GM12878 (cell line): ENCODE measurements at regions not wholly inside any gene's neighbourhood (a gene's known extent, or its start where the extent isn't known, plus 50 kb on each side); places are given as distances from the start of the nearest gene placed in this dataset.

Experiments
- ATAC-seq: fragments of 200-7000 bp; cut with Tn5 transposase; 3 replicates; pipeline ENCODE4 v1.9.1; 2020; ENCODE audit warnings: mild to moderate bottlenecking, moderate library complexity
- BruUV-seq: library from RNA; stranded (reverse); fragments of 400-500 nt; replicated peaks from 2 replicates; lab custom pipeline; 2021; lab: Mats Ljungman, UMichigan
- CTCF ChIA-PET: fragments of 300-600 bp; sonication (Branson Sonifier 250); formaldehyde crosslinking; extraction: SDS; loops from one replicate; lab custom pipeline; 2021; ENCODE audit warnings: inconsistent platforms; lab: Yijun Ruan, JAX
- POLR2A ChIA-PET: fragments of 350-600 bp; formaldehyde crosslinking; extraction: SDS; loops from one replicate; lab custom pipeline; 2021; ENCODE audit warnings: inconsistent platforms; lab: Charles Lee
- RAD21 ChIA-PET: fragments of 300-600 bp; sonication (Branson Sonifier 250); formaldehyde crosslinking; loops from one replicate; lab custom pipeline; 2023; ENCODE audit warnings: antibody characterized with exemption; ENCODE audit not compliant: unreplicated experiment; lab: Charles Lee
- SMC1A ChIA-PET: fragments of 300-600 bp; sonication (Branson Sonifier 250); formaldehyde crosslinking; loops from one replicate; lab custom pipeline; 2023; ENCODE audit not compliant: unreplicated experiment, uncharacterized antibody; lab: Charles Lee
- DNase-seq: peaks from one replicate; pipeline ENCODE4 v3.0.0-alpha.2; 2011; ENCODE audit warnings: low read depth, low spot score
- FAIRE-seq: peaks from 3 replicates; lab custom pipeline; 2011; peaks lifted over from hg19 to GRCh38; lab: Jason Lieb, UNC
- H2AFZ ChIP-seq: 2 replicates; pipeline ENCODE4 v1.6.0; 2011; ENCODE audit warnings: low read depth, low read length, control low read depth; ENCODE audit not compliant: control insufficient read depth
- H3K27ac ChIP-seq: 2 replicates; pipeline ENCODE4 v1.5.1; 2011; ENCODE audit warnings: control low read depth; ENCODE audit not compliant: control insufficient read depth, insufficient read depth
- H3K27me3 ChIP-seq, 2 experiments: replicated peaks in 1 of 2; 2 replicates each; pipeline versions ENCODE4 v1.6.0 to v1.6.1; 2011; ENCODE audit warnings: low read length in 1 of 2; ENCODE audit not compliant: control insufficient read depth in 2 of 2, insufficient read depth in 2 of 2
- H3K36me3 ChIP-seq, 2 experiments: 2 replicates each; pipeline ENCODE4 v1.5.1; 2011; ENCODE audit warnings: low read length in 1 of 2; ENCODE audit not compliant: control insufficient read depth in 2 of 2, insufficient read depth in 2 of 2
- H3K4me1 ChIP-seq: 2 replicates; pipeline ENCODE4 v1.6.1; 2011; ENCODE audit warnings: mild to moderate bottlenecking, low read length, moderate library complexity, mixed read lengths; ENCODE audit not compliant: control insufficient read depth, insufficient read depth
- H3K4me2 ChIP-seq: 2 replicates; pipeline ENCODE4 v1.6.0; 2011; ENCODE audit warnings: control low read depth; ENCODE audit not compliant: control insufficient read depth, insufficient read depth
- H3K4me3 ChIP-seq: fragments of 200-600 bp; sonication (generic); 2 replicates; pipeline ENCODE4 v1.5.1; 2016
- H3K79me2 ChIP-seq: 2 replicates; pipeline ENCODE4 v1.6.0; 2011; ENCODE audit warnings: low read length; ENCODE audit not compliant: control insufficient read depth, insufficient read depth
- H3K9ac ChIP-seq: 2 replicates; pipeline ENCODE4 v1.8.0; 2011; ENCODE audit warnings: low read length, control low read depth, mixed read lengths; ENCODE audit not compliant: control insufficient read depth, insufficient read depth
- H3K9me3 ChIP-seq: replicated peaks from 3 replicates; pipeline ENCODE4 v1.5.1; 2011; ENCODE audit warnings: mild to moderate bottlenecking, low read length; ENCODE audit not compliant: control insufficient read depth, insufficient read depth
- H4K20me1 ChIP-seq: 2 replicates; pipeline ENCODE4 v1.6.0; 2011; ENCODE audit not compliant: control insufficient read depth, insufficient read depth
- BCL11A ChIP-seq: IDR thresholded peaks from 2 replicates; pipeline ENCODE4 v1.6.1; 2011; ENCODE audit warnings: low read depth, low read length
- BHLHE40 ChIP-seq, 2 experiments: fragments of 450-650 bp in 1 of 2; IDR thresholded peaks; 2 replicates each; pipeline ENCODE4 v1.6.1; 2011 to 2017; ENCODE audit warnings: low read depth in 2 of 2, borderline replicate concordance in 1 of 2, improper control_type of control experiment in 1 of 2, low read length in 1 of 2, mild to moderate bottlenecking in 1 of 2
- BMI1 ChIP-seq: fragments of 450-650 bp; IDR thresholded peaks from 2 replicates; pipeline ENCODE4 v1.6.1; 2016; ENCODE audit warnings: mild to moderate bottlenecking, moderate library complexity, borderline replicate concordance
- CEBPZ ChIP-seq: fragments of 150-350 bp; IDR thresholded peaks from 2 replicates; pipeline ENCODE4 v1.6.1; 2016; ENCODE audit warnings: low read depth, low read length
- E4F1 ChIP-seq: fragments of 450-650 bp; IDR thresholded peaks from 2 replicates; pipeline ENCODE4 v1.6.1; 2018; ENCODE audit warnings: borderline replicate concordance, mild to moderate bottlenecking; ENCODE audit not compliant: partially characterized antibody
- FOS ChIP-seq: IDR thresholded peaks from 3 replicates; pipeline ENCODE4 v1.6.1; 2011; ENCODE audit warnings: borderline replicate concordance; ENCODE audit not compliant: insufficient read length; ENCODE audit errors: extremely low read depth
- GATAD2B ChIP-seq: fragments of 450-650 bp; conservative IDR thresholded peaks from 2 replicates; pipeline ENCODE4 v1.6.1; 2017; ENCODE audit warnings: low read depth, mild to moderate bottlenecking, moderate library complexity
- JUND ChIP-seq: IDR thresholded peaks from 2 replicates; pipeline ENCODE4 v1.6.1; 2012; ENCODE audit warnings: low read depth, mild to moderate bottlenecking, low read length, improper control_type of control experiment, moderate library complexity
- MYC ChIP-seq: IDR thresholded peaks from 2 replicates; pipeline ENCODE4 v1.6.1; 2011; ENCODE audit warnings: mild to moderate bottlenecking, low read length, moderate library complexity, inconsistent platforms; ENCODE audit not compliant: insufficient read depth, insufficient replicate concordance, insufficient read length, severe bottlenecking
- PAX8 ChIP-seq: fragments of 450-650 bp; IDR thresholded peaks from 2 replicates; pipeline ENCODE4 v1.6.1; 2017; ENCODE audit warnings: mild to moderate bottlenecking, moderate library complexity
- POLR2AphosphoS2 ChIP-seq: IDR thresholded peaks from 2 replicates; pipeline ENCODE4 v1.6.1; 2011; ENCODE audit warnings: low read depth, mild to moderate bottlenecking, low read length, improper control_type of control experiment, moderate library complexity
- RBBP5 ChIP-seq: fragments of 200-600 bp; sonication (generic); conservative IDR thresholded peaks from 2 replicates; pipeline ENCODE4 v1.6.1; 2016
- SUZ12 ChIP-seq: fragments of 200-600 bp; sonication (generic); IDR thresholded peaks from one replicate; pipeline ENCODE4 v1.6.1; 2018; ENCODE audit warnings: antibody characterized with exemption, mild to moderate bottlenecking; ENCODE audit not compliant: unreplicated experiment
- TAF1 ChIP-seq: IDR thresholded peaks from 2 replicates; pipeline ENCODE4 v1.6.1; 2011; ENCODE audit warnings: mild to moderate bottlenecking, low read depth, low read length, borderline replicate concordance
- ZNF207 ChIP-seq: fragments of 450-650 bp; IDR thresholded peaks from 2 replicates; pipeline ENCODE4 v1.6.1; 2014; ENCODE audit warnings: antibody characterized with exemption, mild to moderate bottlenecking, borderline replicate concordance
- WGBS: methylation state at CpG from one replicate; pipeline ENCODE4 v1.1.6; 2016; ENCODE audit warnings: low lambda C conversion rate; ENCODE audit not compliant: insufficient replicate concordance, insufficient coverage; ENCODE audit errors: missing lambda C conversion rate; 5-methylcytosine and 5-hydroxymethylcytosine counted together
- in situ Hi-C: fragments of 300-500 bp; cut with MboI; formaldehyde crosslinking; loops from 9 replicates; pipeline ENCODE4 v1.14.3; 2018; ENCODE audit warnings: mixed read lengths
- intact Hi-C: fragments of 100-400 bp; cut with micrococcal nuclease; formaldehyde crosslinking; loops from one replicate; pipeline ENCODE4 v1.14.2; 2022; ENCODE audit not compliant: unreplicated experiment

- TF ChIP-seq CEBPZ (no peak), FOS (no peak), ZNF207 (no peak), POLR2AphosphoS2 (no peak), E4F1 (no peak), SUZ12 (no peak), RBBP5 (no peak), BMI1 (no peak), BHLHE40 (IDR thresholded peaks at IDR 0.05; ENCODE audit: borderline replicate concordance in 1 of 2, low read depth in 2 of 2, low read length in 1 of 2) (no peak), MYC (no peak), GATAD2B (no peak), PAX8 (no peak), JUND (no peak), BCL11A (no peak), TAF1 (no peak)
- no peaks in the 10 kb centered on the region for H3K79me2 ChIP-seq
- 7% methylated on average over 4 of the region's 4 CpGs for WGBS
- no peaks in the 10 kb centered on the region for H3K36me3 ChIP-seq
- no peak for ATAC-seq
- DNase-seq = no peak
- no peak for FAIRE-seq
- H3K4me3 ChIP-seq = no peak overlapping the region
- no peaks in the 10 kb centered on the region for H3K9me3 ChIP-seq
- in situ Hi-C loops = no loop called here
- ChIA-PET RAD21 (interaction anchor here (0.6 to 0.8 kb wide), 2 partner anchors 67 to 75 kb away, joined by 3 read pairs; no protein-coding TSS in a partner anchor), CTCF (interaction anchor here (0.7 to 1.3 kb wide), 3 partner anchors 55 to 1135 kb away, joined by 3 to 5 read pairs (median 3); no protein-coding TSS in a partner anchor), SMC1A (interaction anchor here (1.0 kb wide), 1 partner anchor 14 kb away, joined by 4 read pairs; no protein-coding TSS in a partner anchor), POLR2A (no interaction called here)
- H4K20me1 ChIP-seq = no peaks in the 10 kb centered on the region
- no peak overlapping the region for H3K4me2 ChIP-seq
- no TSS peak for BruUV-seq
- H3K27ac ChIP-seq = no peak overlapping the region
- no peak overlapping the region for H2AFZ ChIP-seq
- no peak overlapping the region for H3K9ac ChIP-seq
- H3K27me3 ChIP-seq = no peaks in the 10 kb centered on the region
- intact Hi-C loops = no loop called here
- H3K4me1 ChIP-seq = no peaks in the 10 kb centered on the region
Measured at GRCh38 chr14:97931273-97931672, 1134.1 kb downstream of the VRK1 start.
